GM23338 (cell line): ENCODE measurements at regions not wholly inside any gene's neighbourhood (a gene's known extent, or its start where the extent isn't known, plus 50 kb on each side); places are given as distances from the start of the nearest gene placed in this dataset.

Experiments
- CTCF ChIP-seq, 2 experiments: fragments of 200-600 bp in 1 of 2; sonication (generic) in 1 of 2; conservative IDR thresholded peaks; 2 replicates each; pipeline versions ENCODE4 v1.5.1 to v1.6.1; 2016 to 2017; ENCODE audit warnings: antibody characterized with exemption in 2 of 2, low read depth in 2 of 2, mild to moderate bottlenecking in 2 of 2, moderate library complexity in 1 of 2
- ETS1 ChIP-seq: IDR thresholded peaks from 2 replicates; pipeline ENCODE4 v1.6.1; 2016; ENCODE audit warnings: antibody characterized with exemption
- EZH2 ChIP-seq: fragments of 200-600 bp; sonication (generic); IDR thresholded peaks from one replicate; pipeline ENCODE4 v1.8.0; 2017; ENCODE audit warnings: antibody characterized with exemption, mild to moderate bottlenecking, low read depth; ENCODE audit not compliant: unreplicated experiment
- EZH2phosphoT487 ChIP-seq: fragments of 200-600 bp; sonication (generic); IDR thresholded peaks from one replicate; pipeline ENCODE4 v1.8.1; 2018; ENCODE audit warnings: antibody characterized with exemption; ENCODE audit not compliant: unreplicated experiment
- POLR2AphosphoS5 ChIP-seq: IDR thresholded peaks from 2 replicates; pipeline ENCODE4 v1.6.1; 2016; ENCODE audit warnings: antibody characterized with exemption, low read depth
- REST ChIP-seq: IDR thresholded peaks from one replicate; pipeline ENCODE4 v1.6.1; 2018; ENCODE audit warnings: antibody characterized with exemption; ENCODE audit not compliant: unreplicated experiment

- TF ChIP-seq CTCF (conservative IDR thresholded peaks at IDR 0.05; ENCODE audit: low read depth in 2 of 2) (no peak), POLR2AphosphoS5 (no peak), ETS1 (no peak), EZH2 (no peak), REST (no peak), EZH2phosphoT487 (no peak)
Observed at GRCh38 chr18:29823671-29824070, 1218.9 kb downstream of the DSC3 start.
